ENCODE measurements at regions not wholly inside any gene's neighbourhood (a gene's known extent, or its start where the extent isn't known, plus 50 kb on each side); places are given as distances from the start of the nearest gene placed in this dataset.

- Histone ChIP-seq H3K36me3 (ENCODE audit: control insufficient read depth in 2 of 2, insufficient read depth in 2 of 2, low read length in 1 of 2) (no peaks in the 10 kb centered on the region), H3K4me3 (ENCODE audit: low read length in 2 of 2) (no peak overlapping the region), H3K27ac (ENCODE audit: low read depth in 1 of 2, low read length in 1 of 2) (no peak overlapping the region), H3K4me1 (ENCODE audit: control insufficient read depth in 2 of 2, insufficient read depth in 2 of 2, low read length in 2 of 2) (no peaks in the 10 kb centered on the region), H3K27me3 (ENCODE audit: control insufficient read depth in 2 of 2, insufficient read depth in 1 of 2, low read length in 1 of 2) (no peaks in the 10 kb centered on the region), H3K9me3 (ENCODE audit: control insufficient read depth in 2 of 2, insufficient read depth in 1 of 2, low read length in 1 of 2) (no peaks in the 10 kb centered on the region)
- 94% methylated on average over 6 of the region's 6 CpGs for WGBS
- no peak for DNase-seq (ENCODE audit: low read depth in 6 of 9, low spot score in 9 of 9)
Measured at GRCh38 chr10:128626397-128627000, 500.3 kb upstream of the MKI67 start.

GRCh38 chr10:128627811-128628210, 501.6 kb upstream of the MKI67 start:
- Histone ChIP-seq H3K36me3 (ENCODE audit: control insufficient read depth in 2 of 2, insufficient read depth in 2 of 2, low read length in 1 of 2) (no peaks in the 10 kb centered on the region), H3K9me3 (ENCODE audit: control insufficient read depth in 2 of 2, insufficient read depth in 1 of 2, low read length in 1 of 2) (no peaks in the 10 kb centered on the region), H3K4me1 (ENCODE audit: control insufficient read depth in 2 of 2, insufficient read depth in 2 of 2, low read length in 2 of 2) (no peaks in the 10 kb centered on the region), H3K27ac (ENCODE audit: low read depth in 1 of 2, low read length in 1 of 2) (no peak overlapping the region), H3K4me3 (ENCODE audit: low read length in 2 of 2) (no peak overlapping the region), H3K27me3 (ENCODE audit: control insufficient read depth in 2 of 2, insufficient read depth in 1 of 2, low read length in 1 of 2) (no peaks in the 10 kb centered on the region)
- 88% methylated on average over 7 of the region's 7 CpGs for WGBS
- DNase-seq (ENCODE audit: low read depth in 6 of 9, low spot score in 9 of 9), result no peak

GRCh38 chr10:128628252-128628651, 502.0 kb upstream of the MKI67 start:
- Histone ChIP-seq H3K36me3 (ENCODE audit: control insufficient read depth in 2 of 2, insufficient read depth in 2 of 2, low read length in 1 of 2) (no peaks in the 10 kb centered on the region), H3K4me1 (ENCODE audit: control insufficient read depth in 2 of 2, insufficient read depth in 2 of 2, low read length in 2 of 2) (no peaks in the 10 kb centered on the region), H3K27me3 (ENCODE audit: control insufficient read depth in 2 of 2, insufficient read depth in 1 of 2, low read length in 1 of 2) (no peaks in the 10 kb centered on the region), H3K27ac (ENCODE audit: low read depth in 1 of 2, low read length in 1 of 2) (no peak overlapping the region), H3K4me3 (ENCODE audit: low read length in 2 of 2) (no peak overlapping the region), H3K9me3 (ENCODE audit: control insufficient read depth in 2 of 2, insufficient read depth in 1 of 2, low read length in 1 of 2) (no peaks in the 10 kb centered on the region)
- 91% methylated on average over 6 of the region's 6 CpGs for WGBS
- no peak for DNase-seq (ENCODE audit: low read depth in 6 of 9, low spot score in 9 of 9)

- H3K27ac ChIP-seq (ENCODE audit: low read depth in 1 of 2, low read length in 1 of 2), result no peak overlapping the region
- H3K4me1 ChIP-seq (ENCODE audit: control insufficient read depth in 2 of 2, insufficient read depth in 2 of 2, low read length in 2 of 2), result no peaks in the 10 kb centered on the region
- no peaks in the 10 kb centered on the region for H3K36me3 ChIP-seq (ENCODE audit: control insufficient read depth in 2 of 2, insufficient read depth in 2 of 2, low read length in 1 of 2)
- 88% methylated on average over 17 of the region's 17 CpGs for WGBS
- DNase-seq (ENCODE audit: low read depth in 6 of 9, low spot score in 9 of 9), result no peak
- H3K9me3 ChIP-seq (ENCODE audit: control insufficient read depth in 2 of 2, insufficient read depth in 1 of 2, low read length in 1 of 2), result no peaks in the 10 kb centered on the region
- H3K4me3 ChIP-seq (ENCODE audit: low read length in 2 of 2), result no peak overlapping the region
- no peaks in the 10 kb centered on the region for H3K27me3 ChIP-seq (ENCODE audit: control insufficient read depth in 2 of 2, insufficient read depth in 1 of 2, low read length in 1 of 2)
Measured at GRCh38 chr10:128629111-128630096, 503.2 kb upstream of the MKI67 start.

GRCh38 chr10:128630787-128631252, 504.6 kb upstream of the MKI67 start:
- WGBS, result 71% methylated on average over 12 of the region's 12 CpGs
- Histone ChIP-seq H3K4me3 (ENCODE audit: low read length in 2 of 2) (no peak overlapping the region), H3K27me3 (ENCODE audit: control insufficient read depth in 2 of 2, insufficient read depth in 1 of 2, low read length in 1 of 2) (no peaks in the 10 kb centered on the region), H3K4me1 (ENCODE audit: control insufficient read depth in 2 of 2, insufficient read depth in 2 of 2, low read length in 2 of 2) (no peaks in the 10 kb centered on the region), H3K27ac (ENCODE audit: low read depth in 1 of 2, low read length in 1 of 2) (no peak overlapping the region), H3K36me3 (ENCODE audit: control insufficient read depth in 2 of 2, insufficient read depth in 2 of 2, low read length in 1 of 2) (no peaks in the 10 kb centered on the region), H3K9me3 (ENCODE audit: control insufficient read depth in 2 of 2, insufficient read depth in 1 of 2, low read length in 1 of 2) (no peaks in the 10 kb centered on the region)
- DNase-seq (ENCODE audit: low read depth in 6 of 9, low spot score in 9 of 9), result no peak

GRCh38 chr10:128631801-128632241, 505.6 kb upstream of the MKI67 start:
- no peak overlapping the region for H3K27ac ChIP-seq (ENCODE audit: low read depth in 1 of 2, low read length in 1 of 2)
- WGBS, result 62% methylated on average over 12 of the region's 12 CpGs
- H3K9me3 ChIP-seq (ENCODE audit: control insufficient read depth in 2 of 2, insufficient read depth in 1 of 2, low read length in 1 of 2), result no peaks in the 10 kb centered on the region
- no peaks in the 10 kb centered on the region for H3K27me3 ChIP-seq (ENCODE audit: control insufficient read depth in 2 of 2, insufficient read depth in 1 of 2, low read length in 1 of 2)
- no peaks in the 10 kb centered on the region for H3K4me1 ChIP-seq (ENCODE audit: control insufficient read depth in 2 of 2, insufficient read depth in 2 of 2, low read length in 2 of 2)
- H3K36me3 ChIP-seq (ENCODE audit: control insufficient read depth in 2 of 2, insufficient read depth in 2 of 2, low read length in 1 of 2), result no peaks in the 10 kb centered on the region
- H3K4me3 ChIP-seq (ENCODE audit: low read length in 2 of 2), result no peak overlapping the region
- DNase-seq (ENCODE audit: low read depth in 6 of 9, low spot score in 9 of 9), result peak in 2 of 9 donors; percentile 3 to 19

GRCh38 chr10:128632694-128633093, 506.5 kb upstream of the MKI67 start:
- H3K36me3 ChIP-seq (ENCODE audit: control insufficient read depth in 2 of 2, insufficient read depth in 2 of 2, low read length in 1 of 2), result no peaks in the 10 kb centered on the region
- no peaks in the 10 kb centered on the region for H3K4me1 ChIP-seq (ENCODE audit: control insufficient read depth in 2 of 2, insufficient read depth in 2 of 2, low read length in 2 of 2)

GRCh38 chr10:128633864-128634540, 507.8 kb upstream of the MKI67 start:
- H3K4me1 ChIP-seq (ENCODE audit: control insufficient read depth in 2 of 2, insufficient read depth in 2 of 2, low read length in 2 of 2), result no peaks in the 10 kb centered on the region
- no peak overlapping the region for H3K27ac ChIP-seq (ENCODE audit: low read depth in 1 of 2, low read length in 1 of 2)
- H3K36me3 ChIP-seq (ENCODE audit: control insufficient read depth in 2 of 2, insufficient read depth in 2 of 2, low read length in 1 of 2), result no peaks in the 10 kb centered on the region
- no peaks in the 10 kb centered on the region for H3K27me3 ChIP-seq (ENCODE audit: control insufficient read depth in 2 of 2, insufficient read depth in 1 of 2, low read length in 1 of 2)
- no peaks in the 10 kb centered on the region for H3K9me3 ChIP-seq (ENCODE audit: control insufficient read depth in 2 of 2, insufficient read depth in 1 of 2, low read length in 1 of 2)
- no peak overlapping the region for H3K4me3 ChIP-seq (ENCODE audit: low read length in 2 of 2)
- WGBS, result 40% methylated on average over 6 of the region's 6 CpGs
- no peak for DNase-seq (ENCODE audit: low read depth in 6 of 9, low spot score in 9 of 9)

More at GRCh38 chr10:128632694-128633093, 506.5 kb upstream of the MKI67 start:
- no peak for DNase-seq (ENCODE audit: low read depth in 6 of 9, low spot score in 9 of 9)
- no peaks in the 10 kb centered on the region for H3K9me3 ChIP-seq (ENCODE audit: control insufficient read depth in 2 of 2, insufficient read depth in 1 of 2, low read length in 1 of 2)
- 97% methylated on average over 7 of the region's 7 CpGs for WGBS
- no peak overlapping the region for H3K4me3 ChIP-seq (ENCODE audit: low read length in 2 of 2)
- H3K27ac ChIP-seq (ENCODE audit: low read depth in 1 of 2, low read length in 1 of 2), result no peak overlapping the region
- H3K27me3 ChIP-seq (ENCODE audit: control insufficient read depth in 2 of 2, insufficient read depth in 1 of 2, low read length in 1 of 2), result no peaks in the 10 kb centered on the region

GRCh38 chr10:128642023-128642422, 515.8 kb upstream of the MKI67 start:
- H3K9me3 ChIP-seq (ENCODE audit: control insufficient read depth in 2 of 2, insufficient read depth in 1 of 2, low read length in 1 of 2), result no peaks in the 10 kb centered on the region
- WGBS, result 77% methylated on average over 4 of the region's 4 CpGs
- no peaks in the 10 kb centered on the region for H3K27me3 ChIP-seq (ENCODE audit: control insufficient read depth in 2 of 2, insufficient read depth in 1 of 2, low read length in 1 of 2)
- H3K27ac ChIP-seq (ENCODE audit: low read depth in 1 of 2, low read length in 1 of 2), result no peak overlapping the region
- H3K36me3 ChIP-seq (ENCODE audit: control insufficient read depth in 2 of 2, insufficient read depth in 2 of 2, low read length in 1 of 2), result no peaks in the 10 kb centered on the region
- no peak overlapping the region for H3K4me3 ChIP-seq (ENCODE audit: low read length in 2 of 2)
- DNase-seq (ENCODE audit: low read depth in 6 of 9, low spot score in 9 of 9), result no peak
- no peaks in the 10 kb centered on the region for H3K4me1 ChIP-seq (ENCODE audit: control insufficient read depth in 2 of 2, insufficient read depth in 2 of 2, low read length in 2 of 2)

All from thymus (tissue), 11 donors.